ENCODE measurements at regions not wholly inside any gene's neighbourhood (a gene's known extent, or its start where the extent isn't known, plus 50 kb on each side); places are given as distances from the start of the nearest gene placed in this dataset.
A peak's percentile ranks its signal among the peaks of the same experiment; 100 is the strongest.
"Not testable (repeated sequence)": the region's sequence is repeated elsewhere in the genome, so short reads cannot be mapped to it uniquely, and the experiment has no call there.

GRCh38 chr9:97153160-97153559 lies 114.2 kb upstream of the CTSV start:
- Histone ChIP-seq H3K36me3 (ENCODE audit: insufficient read depth) (peaks cover 48% of the 10 kb centered on the region), H3K4me1 (ENCODE audit: insufficient read depth) (peaks cover 26% of the 10 kb centered on the region), H3F3A (replicated peaks; ENCODE audit: low read depth) (peaks cover 23% of the 10 kb centered on the region)
- H3K9me3 Mint-ChIP-seq; ATAC-seq; H3K27ac Mint-ChIP-seq; H3K9me2 ChIP-seq (ENCODE audit: insufficient read depth); H3K27ac ChIP-seq (ENCODE audit: low read depth); H4K20me1 ChIP-seq (replicated peaks; ENCODE audit: insufficient read depth); H3K4me3 Mint-ChIP-seq; H3K4me2 ChIP-seq; H2AFZ ChIP-seq; H3K4me3 ChIP-seq; H3K79me2 ChIP-seq (replicated peaks; ENCODE audit: insufficient read depth); H3K27me3 ChIP-seq (ENCODE audit: insufficient read depth); DNase-seq (ENCODE audit: low spot score): not testable (repeated sequence)
- Mint-ChIP-seq H3K4me1 (peaks cover 39% of the 10 kb centered on the region), H3K27me3 (ENCODE audit: insufficient read depth, low read depth, poor library complexity) (peaks cover 15% of the 10 kb centered on the region), H3K36me3 (ENCODE audit: low read depth) (peaks cover 93% of the 10 kb centered on the region)

GRCh38 chr9:97150471-97150870 lies 111.5 kb upstream of the CTSV start:
- not testable (repeated sequence) for DNase-seq (ENCODE audit: low spot score); H3K4me3 Mint-ChIP-seq; H3K4me3 ChIP-seq; H4K20me1 ChIP-seq (replicated peaks; ENCODE audit: insufficient read depth); H3K27me3 ChIP-seq (ENCODE audit: insufficient read depth); H3K9me3 Mint-ChIP-seq; ATAC-seq; H2AFZ ChIP-seq; H3K27ac Mint-ChIP-seq; H3K9me2 ChIP-seq (ENCODE audit: insufficient read depth)
- Histone ChIP-seq H3F3A (replicated peaks; ENCODE audit: low read depth) (peaks cover 23% of the 10 kb centered on the region), H3K4me2 (peak overlapping the region; percentile 8; the same call in 1 of the 2 replicates), H3K27ac (ENCODE audit: low read depth) (peak overlapping the region; percentile 93), H3K4me1 (ENCODE audit: insufficient read depth) (peaks cover 44% of the 10 kb centered on the region), H3K79me2 (replicated peaks; ENCODE audit: insufficient read depth) (peaks cover 20% of the 10 kb centered on the region), H3K36me3 (ENCODE audit: insufficient read depth) (peaks cover 33% of the 10 kb centered on the region)
- Mint-ChIP-seq H3K36me3 (ENCODE audit: low read depth) (peaks cover 100% of the 10 kb centered on the region), H3K4me1 (peaks cover 66% of the 10 kb centered on the region), H3K27me3 (ENCODE audit: insufficient read depth, low read depth, poor library complexity) (peaks cover 18% of the 10 kb centered on the region)

- H3K27me3 Mint-ChIP-seq (ENCODE audit: insufficient read depth, low read depth, poor library complexity); H2AFZ ChIP-seq; H3K9me2 ChIP-seq (ENCODE audit: insufficient read depth); H3K4me3 ChIP-seq; H4K20me1 ChIP-seq (replicated peaks; ENCODE audit: insufficient read depth); H3K27me3 ChIP-seq (ENCODE audit: insufficient read depth); H3K9me3 Mint-ChIP-seq: not testable (repeated sequence)
- ATAC-seq: peak; percentile 86
- DNase-seq (ENCODE audit: low spot score): peak; percentile 85
- H3K4me3 Mint-ChIP-seq: peak overlapping the region; percentile 38; the same call in 2 of the 3 replicates
- H3K4me1 ChIP-seq (ENCODE audit: insufficient read depth): peaks cover 44% of the 10 kb centered on the region
- H3K79me2 ChIP-seq (replicated peaks; ENCODE audit: insufficient read depth): peaks cover 33% of the 10 kb centered on the region
- peaks cover 42% of the 10 kb centered on the region for H3K36me3 ChIP-seq (ENCODE audit: insufficient read depth)
- TF ChIP-seq POLR2AphosphoS5 (IDR thresholded peaks at IDR 0.05; ENCODE audit: low read depth) (peak; percentile 46; the same call in 1 of the 2 replicates), NANOG (IDR thresholded peaks at IDR 0.05; ENCODE audit: borderline replicate concordance) (peak; percentile 44; the same call in 1 of the 2 replicates)
- peak overlapping the region; percentile 77 for H3K27ac Mint-ChIP-seq
- peaks cover 99% of the 10 kb centered on the region for H3K36me3 Mint-ChIP-seq (ENCODE audit: low read depth)
- H3F3A ChIP-seq (replicated peaks; ENCODE audit: low read depth): peaks cover 28% of the 10 kb centered on the region
- peaks cover 78% of the 10 kb centered on the region for H3K4me1 Mint-ChIP-seq
- H3K27ac ChIP-seq (ENCODE audit: low read depth): peak overlapping the region; percentile 43; the same call in 1 of the 2 replicates
- H3K4me2 ChIP-seq: peak overlapping the region; percentile 68
Observed at GRCh38 chr9:97148428-97148827, 109.5 kb upstream of the CTSV start.

GRCh38 chr9:97145680-97146079 lies 106.7 kb upstream of the CTSV start:
- H3K4me1 ChIP-seq (ENCODE audit: insufficient read depth): peaks cover 39% of the 10 kb centered on the region
- H3K4me3 ChIP-seq; H3K9me3 Mint-ChIP-seq; H4K20me1 ChIP-seq (replicated peaks; ENCODE audit: insufficient read depth); DNase-seq (ENCODE audit: low spot score); H3K27me3 ChIP-seq (ENCODE audit: insufficient read depth); ATAC-seq; H2AFZ ChIP-seq; H3K27me3 Mint-ChIP-seq (ENCODE audit: insufficient read depth, low read depth, poor library complexity); H3K9me2 ChIP-seq (ENCODE audit: insufficient read depth); H3K4me3 Mint-ChIP-seq: not testable (repeated sequence)
- H3K27ac ChIP-seq (ENCODE audit: low read depth): peak overlapping the region; percentile 45; the same call in 1 of the 2 replicates
- 0 out of 2 replicates have a peak overlapping the region, but pooled peaks have one; percentile 0 for H3K4me2 ChIP-seq
- Mint-ChIP-seq H3K27ac (peak overlapping the region; percentile 28), H3K36me3 (ENCODE audit: low read depth) (peaks cover 96% of the 10 kb centered on the region), H3K4me1 (peaks cover 71% of the 10 kb centered on the region)
- H3K79me2 ChIP-seq (replicated peaks; ENCODE audit: insufficient read depth): peaks cover 43% of the 10 kb centered on the region
- peaks cover 17% of the 10 kb centered on the region for H3F3A ChIP-seq (replicated peaks; ENCODE audit: low read depth)
- H3K36me3 ChIP-seq (ENCODE audit: insufficient read depth): peaks cover 28% of the 10 kb centered on the region
